Hepatocyte (in vitro differentiated cells): ENCODE measurements at regions not wholly inside any gene's neighbourhood (a gene's known extent, or its start where the extent isn't known, plus 50 kb on each side); places are given as distances from the start of the nearest gene placed in this dataset.

Source experiments
- DNase-seq: peaks from one replicate; pipeline ENCODE4 v3.0.0-alpha.2; 2016; ENCODE audit warnings: low spot score
- H2AFZ ChIP-seq: fragments of 200-600 bp; sonication (generic); 2 replicates; pipeline ENCODE4 v1.6.0; 2016; ENCODE audit warnings: antibody characterized with exemption, mild to moderate bottlenecking
- H3K27ac ChIP-seq: fragments of 200-600 bp; sonication (generic); 2 replicates; pipeline ENCODE4 v1.5.1; 2016; ENCODE audit warnings: mild to moderate bottlenecking
- H3K27me3 ChIP-seq: fragments of 200-600 bp; sonication (generic); 2 replicates; pipeline ENCODE4 v1.6.1; 2016
- H3K36me3 ChIP-seq: fragments of 200-600 bp; sonication (generic); replicated peaks from 2 replicates; pipeline ENCODE4 v1.5.1; 2016; ENCODE audit warnings: low read depth; ENCODE audit not compliant: insufficient read depth
- H3K4me1 ChIP-seq: fragments of 200-600 bp; sonication (generic); 2 replicates; pipeline ENCODE4 v1.5.1; 2016; ENCODE audit warnings: mild to moderate bottlenecking, moderate library complexity; ENCODE audit not compliant: insufficient read depth
- H3K4me2 ChIP-seq: fragments of 200-600 bp; sonication (generic); 2 replicates; pipeline ENCODE4 v1.6.0; 2016
- H3K4me3 ChIP-seq: fragments of 200-600 bp; sonication (generic); 2 replicates; pipeline ENCODE4 v1.5.1; 2016; ENCODE audit warnings: mild to moderate bottlenecking
- H3K79me2 ChIP-seq: fragments of 200-600 bp; sonication (generic); 2 replicates; pipeline ENCODE4 v1.6.0; 2017; ENCODE audit warnings: mild to moderate bottlenecking
- H3K9me2 ChIP-seq: fragments of 200-600 bp; sonication (generic); replicated peaks from 2 replicates; pipeline ENCODE4 v1.6.0; 2017; ENCODE audit warnings: mild to moderate bottlenecking; ENCODE audit not compliant: insufficient read depth
- H3K9me3 ChIP-seq: fragments of 200-600 bp; sonication (generic); 2 replicates; pipeline ENCODE4 v1.5.1; 2016; ENCODE audit warnings: low read depth, mild to moderate bottlenecking
- H4K20me1 ChIP-seq: fragments of 200-600 bp; sonication (generic); 2 replicates; pipeline ENCODE4 v1.6.0; 2016; ENCODE audit warnings: mild to moderate bottlenecking; ENCODE audit not compliant: insufficient read depth, poor library complexity, severe bottlenecking
- CTCF ChIP-seq: fragments of 200-600 bp; sonication (generic); IDR thresholded peaks from 2 replicates; pipeline ENCODE4 v1.5.1; 2016; ENCODE audit warnings: antibody characterized with exemption, mild to moderate bottlenecking; ENCODE audit not compliant: poor library complexity
- EZH2 ChIP-seq: fragments of 200-600 bp; sonication (generic); IDR thresholded peaks from 2 replicates; pipeline ENCODE4 v1.6.1; 2016; ENCODE audit warnings: antibody characterized with exemption, mild to moderate bottlenecking, borderline replicate concordance
- EZH2phosphoT487 ChIP-seq: fragments of 200-600 bp; sonication (generic); IDR thresholded peaks from one replicate; pipeline ENCODE4 v1.6.1; 2018; ENCODE audit warnings: antibody characterized with exemption, mild to moderate bottlenecking, low read depth, moderate library complexity; ENCODE audit not compliant: unreplicated experiment, severe bottlenecking
- WGBS: methylation state at CpG from one replicate; pipeline ENCODE4 v1.1.6; 2016; ENCODE audit warnings: low lambda C conversion rate; ENCODE audit errors: missing lambda C conversion rate; 5-methylcytosine and 5-hydroxymethylcytosine counted together

GRCh38 chr5:77550406-77550805 lies 58.3 kb upstream of the WDR41 start:
- H3K4me3 ChIP-seq: no peak overlapping the region
- TF ChIP-seq CTCF: no peak
- TF ChIP-seq EZH2: no peak
- TF ChIP-seq EZH2phosphoT487: no peak
- DNase-seq: no peak
- no peak overlapping the region for H2AFZ ChIP-seq
- no peaks in the 10 kb centered on the region for H3K27me3 ChIP-seq
- no peaks in the 10 kb centered on the region for H3K36me3 ChIP-seq
- H3K79me2 ChIP-seq: no peaks in the 10 kb centered on the region
- no peaks in the 10 kb centered on the region for H4K20me1 ChIP-seq
- H3K4me1 ChIP-seq: no peaks in the 10 kb centered on the region
- H3K9me2 ChIP-seq: no peaks in the 10 kb centered on the region
- 68% methylated on average over 1 of the region's 1 CpG for WGBS
- no peaks in the 10 kb centered on the region for H3K9me3 ChIP-seq
- no peak overlapping the region for H3K4me2 ChIP-seq
- H3K27ac ChIP-seq: no peak overlapping the region

- H3K4me1 ChIP-seq: no peaks in the 10 kb centered on the region
- no peaks in the 10 kb centered on the region for H3K27me3 ChIP-seq
- no peaks in the 10 kb centered on the region for H3K9me2 ChIP-seq
- H3K9me3 ChIP-seq: no peaks in the 10 kb centered on the region
- 97% methylated on average over 12 of the region's 12 CpGs for whole genome bisulfite sequencing
- H3K4me3 ChIP-seq: no peak overlapping the region
- DNase-seq: no peak
- TF ChIP-seq EZH2: no peak
- no peak for TF ChIP-seq EZH2phosphoT487
- TF ChIP-seq CTCF: no peak
- no peak overlapping the region for H3K27ac ChIP-seq
- H4K20me1 ChIP-seq: no peaks in the 10 kb centered on the region
- H2AFZ ChIP-seq: no peak overlapping the region
- H3K36me3 ChIP-seq: no peaks in the 10 kb centered on the region
- H3K79me2 ChIP-seq: no peaks in the 10 kb centered on the region
- no peak overlapping the region for H3K4me2 ChIP-seq
Observed at GRCh38 chr5:77545285-77545684, 53.2 kb upstream of the WDR41 start.
